Activated naive CD8-positive, alpha-beta T cell (primary cell): ENCODE measurements at regions not wholly inside any gene's neighbourhood (a gene's known extent, or its start where the extent isn't known, plus 50 kb on each side); places are given as distances from the start of the nearest gene placed in this dataset.

Experiments
- H3K27ac Mint-ChIP-seq: one replicate; pipeline ENCODE4 v1.8.0; 2021; ENCODE audit warnings: mixed read lengths
- H3K27me3 Mint-ChIP-seq: one replicate; pipeline ENCODE4 v1.8.0; 2021; ENCODE audit warnings: mixed read lengths
- H3K36me3 Mint-ChIP-seq: one replicate; pipeline ENCODE4 v1.8.0; 2021; ENCODE audit warnings: mixed read lengths
- H3K4me1 Mint-ChIP-seq: one replicate; pipeline ENCODE4 v1.8.0; 2021; ENCODE audit warnings: low read depth, mixed read lengths
- H3K4me3 Mint-ChIP-seq: one replicate; pipeline ENCODE4 v1.8.0; 2021; ENCODE audit warnings: mild to moderate bottlenecking, mixed read lengths
- H3K9me3 Mint-ChIP-seq: one replicate; pipeline ENCODE4 v1.8.0; 2021; ENCODE audit warnings: low read depth, mixed read lengths

GRCh38 chr2:153132418-153132817, 346.1 kb downstream of the RPRM start:
- Mint-ChIP-seq H3K27ac (no peak overlapping the region), H3K9me3 (no peaks in the 10 kb centered on the region), H3K36me3 (no peaks in the 10 kb centered on the region), H3K4me1 (no peaks in the 10 kb centered on the region), H3K4me3 (no peak overlapping the region), H3K27me3 (peaks cover 1% of the 10 kb centered on the region)

GRCh38 chr2:153115141-153115540, 363.4 kb downstream of the RPRM start:
- H3K4me3 Mint-ChIP-seq = no peak overlapping the region

GRCh38 chr2:153110486-153110885, 368.1 kb downstream of the RPRM start:
- peaks cover 9% of the 10 kb centered on the region for H3K4me1 Mint-ChIP-seq
- no peak overlapping the region for H3K4me3 Mint-ChIP-seq
- H3K9me3 Mint-ChIP-seq = no peaks in the 10 kb centered on the region
- H3K27me3 Mint-ChIP-seq = no peaks in the 10 kb centered on the region
- H3K27ac Mint-ChIP-seq = no peak overlapping the region
- no peaks in the 10 kb centered on the region for H3K36me3 Mint-ChIP-seq

More at GRCh38 chr2:153115141-153115540, 363.4 kb downstream of the RPRM start:
- Mint-ChIP-seq H3K4me1 (no peaks in the 10 kb centered on the region), H3K36me3 (no peaks in the 10 kb centered on the region), H3K9me3 (peaks cover 4% of the 10 kb centered on the region), H3K27ac (no peak overlapping the region), H3K27me3 (no peaks in the 10 kb centered on the region)

GRCh38 chr2:153109793-153110192, 368.8 kb downstream of the RPRM start:
- Mint-ChIP-seq H3K4me1 (peaks cover 9% of the 10 kb centered on the region), H3K4me3 (no peak overlapping the region), H3K27ac (no peak overlapping the region), H3K36me3 (no peaks in the 10 kb centered on the region), H3K27me3 (no peaks in the 10 kb centered on the region), H3K9me3 (no peaks in the 10 kb centered on the region)

GRCh38 chr2:153106802-153107477, 371.6 kb downstream of the RPRM start:
- peaks cover 9% of the 10 kb centered on the region for H3K4me1 Mint-ChIP-seq
- no peaks in the 10 kb centered on the region for H3K9me3 Mint-ChIP-seq
- H3K27ac Mint-ChIP-seq = no peak overlapping the region
- H3K4me3 Mint-ChIP-seq = peak overlapping the region; percentile 39
- no peaks in the 10 kb centered on the region for H3K36me3 Mint-ChIP-seq
- no peaks in the 10 kb centered on the region for H3K27me3 Mint-ChIP-seq

- Mint-ChIP-seq H3K4me3 (peak overlapping the region; percentile 39), H3K36me3 (no peaks in the 10 kb centered on the region), H3K27me3 (no peaks in the 10 kb centered on the region), H3K4me1 (peaks cover 9% of the 10 kb centered on the region), H3K27ac (no peak overlapping the region), H3K9me3 (no peaks in the 10 kb centered on the region)
These were observed 372.6 kb downstream of the RPRM start for GRCh38 chr2:153105829-153106578.

GRCh38 chr2:153101187-153101586, 377.4 kb downstream of the RPRM start:
- H3K4me3 Mint-ChIP-seq = no peak overlapping the region
- no peaks in the 10 kb centered on the region for H3K36me3 Mint-ChIP-seq
- no peak overlapping the region for H3K27ac Mint-ChIP-seq
- no peaks in the 10 kb centered on the region for H3K4me1 Mint-ChIP-seq
- no peaks in the 10 kb centered on the region for H3K27me3 Mint-ChIP-seq
- peaks cover 5% of the 10 kb centered on the region for H3K9me3 Mint-ChIP-seq

- H3K36me3 Mint-ChIP-seq = no peaks in the 10 kb centered on the region
- no peaks in the 10 kb centered on the region for H3K4me1 Mint-ChIP-seq
- H3K9me3 Mint-ChIP-seq = peaks cover 5% of the 10 kb centered on the region
- H3K4me3 Mint-ChIP-seq = no peak overlapping the region
- no peaks in the 10 kb centered on the region for H3K27me3 Mint-ChIP-seq
- no peak overlapping the region for H3K27ac Mint-ChIP-seq
These were observed 378.4 kb downstream of the RPRM start for GRCh38 chr2:153100151-153100550.

GRCh38 chr2:153098073-153098472, 379.7 kb downstream of the ARL6IP6 start:
- Mint-ChIP-seq H3K9me3 (peaks cover 5% of the 10 kb centered on the region), H3K4me1 (no peaks in the 10 kb centered on the region), H3K27ac (no peak overlapping the region), H3K36me3 (no peaks in the 10 kb centered on the region), H3K4me3 (no peak overlapping the region), H3K27me3 (no peaks in the 10 kb centered on the region)

GRCh38 chr2:153096272-153096671, 377.9 kb downstream of the ARL6IP6 start:
- Mint-ChIP-seq H3K4me3 (no peak overlapping the region), H3K4me1 (no peaks in the 10 kb centered on the region), H3K36me3 (no peaks in the 10 kb centered on the region), H3K27me3 (no peaks in the 10 kb centered on the region), H3K27ac (no peak overlapping the region), H3K9me3 (peaks cover 5% of the 10 kb centered on the region)

GRCh38 chr2:153091344-153091743, 372.9 kb downstream of the ARL6IP6 start:
- Mint-ChIP-seq H3K36me3 (no peaks in the 10 kb centered on the region), H3K9me3 (no peaks in the 10 kb centered on the region), H3K27ac (no peak overlapping the region), H3K4me1 (no peaks in the 10 kb centered on the region), H3K4me3 (no peak overlapping the region), H3K27me3 (no peaks in the 10 kb centered on the region)

GRCh38 chr2:153079315-153079714, 360.9 kb downstream of the ARL6IP6 start:
- no peaks in the 10 kb centered on the region for H3K36me3 Mint-ChIP-seq
- H3K27me3 Mint-ChIP-seq = no peaks in the 10 kb centered on the region
- no peak overlapping the region for H3K4me3 Mint-ChIP-seq
- H3K27ac Mint-ChIP-seq = no peak overlapping the region
- H3K9me3 Mint-ChIP-seq = no peaks in the 10 kb centered on the region
- H3K4me1 Mint-ChIP-seq = no peaks in the 10 kb centered on the region

- Mint-ChIP-seq H3K4me1 (no peaks in the 10 kb centered on the region), H3K27me3 (no peaks in the 10 kb centered on the region), H3K27ac (no peak overlapping the region), H3K4me3 (no peak overlapping the region), H3K36me3 (no peaks in the 10 kb centered on the region), H3K9me3 (no peaks in the 10 kb centered on the region)
These were observed 358.9 kb downstream of the ARL6IP6 start for GRCh38 chr2:153077311-153077710.

GRCh38 chr2:153074207-153074606, 355.8 kb downstream of the ARL6IP6 start:
- no peaks in the 10 kb centered on the region for H3K36me3 Mint-ChIP-seq
- no peak overlapping the region for H3K27ac Mint-ChIP-seq
- no peak overlapping the region for H3K4me3 Mint-ChIP-seq
- no peaks in the 10 kb centered on the region for H3K9me3 Mint-ChIP-seq
- H3K4me1 Mint-ChIP-seq = no peaks in the 10 kb centered on the region
- H3K27me3 Mint-ChIP-seq = no peaks in the 10 kb centered on the region

- Mint-ChIP-seq H3K27me3 (no peaks in the 10 kb centered on the region), H3K4me3 (no peak overlapping the region), H3K36me3 (no peaks in the 10 kb centered on the region)
These were observed 354.4 kb downstream of the ARL6IP6 start for GRCh38 chr2:153072813-153073212.

GRCh38 chr2:153072077-153072476, 353.7 kb downstream of the ARL6IP6 start:
- H3K9me3 Mint-ChIP-seq = no peaks in the 10 kb centered on the region
- H3K27me3 Mint-ChIP-seq = no peaks in the 10 kb centered on the region
- H3K4me1 Mint-ChIP-seq = no peaks in the 10 kb centered on the region
- no peaks in the 10 kb centered on the region for H3K36me3 Mint-ChIP-seq
- H3K27ac Mint-ChIP-seq = no peak overlapping the region
- H3K4me3 Mint-ChIP-seq = no peak overlapping the region

More at GRCh38 chr2:153072813-153073212, 354.4 kb downstream of the ARL6IP6 start:
- Mint-ChIP-seq H3K9me3 (no peaks in the 10 kb centered on the region), H3K27ac (no peak overlapping the region), H3K4me1 (no peaks in the 10 kb centered on the region)
